ENCODE measurements at regions not wholly inside any gene's neighbourhood (a gene's known extent, or its start where the extent isn't known, plus 50 kb on each side); places are given as distances from the start of the nearest gene placed in this dataset.

DNA sequence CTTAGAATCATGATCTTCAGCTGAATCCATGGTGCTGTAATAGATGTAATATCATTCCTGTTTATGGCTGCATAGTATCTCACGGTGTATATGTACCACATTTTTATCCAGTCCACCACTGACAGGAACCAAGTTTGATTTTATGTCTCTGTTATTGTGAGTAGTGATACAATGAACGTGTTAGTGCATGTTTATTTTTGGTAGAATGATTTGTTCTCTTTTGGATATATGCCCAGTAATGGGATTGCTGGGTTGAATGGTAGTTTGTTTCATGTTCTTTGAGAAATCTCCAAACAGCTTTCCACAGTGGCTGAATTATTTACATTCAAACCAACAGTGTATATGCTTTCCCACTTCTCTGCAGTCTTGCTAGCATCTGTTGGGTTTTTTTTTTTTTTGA is 175.1 kb upstream of the CDH10 start:
- POLR2A ChIA-PET: no interaction called here

DNA sequence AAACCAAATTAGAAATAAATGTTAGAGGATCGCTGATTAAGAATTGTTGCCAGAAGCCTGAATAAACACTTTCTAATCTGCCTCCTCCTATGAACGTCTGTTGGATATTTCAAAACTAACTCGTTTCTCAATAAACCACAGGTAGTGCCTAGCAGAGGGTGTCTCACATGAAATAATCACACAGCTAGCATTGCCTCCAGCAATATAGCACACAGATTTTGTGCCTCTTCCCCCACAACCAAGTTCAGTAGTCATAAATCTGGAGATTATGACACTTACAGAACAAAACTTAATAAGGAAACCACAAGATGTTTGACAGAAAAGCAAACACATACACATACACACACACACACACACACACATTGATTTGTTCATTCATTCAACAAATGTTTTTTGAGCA is 173.2 kb upstream of the CDH10 start:
- CTCF ChIA-PET: no interaction called here
- POLR2A ChIA-PET: no interaction called here
- Mint-ChIP-seq H3K27ac (no peak overlapping the region), H3K36me3 (no peaks in the 10 kb centered on the region; the same call in none of the 2 replicates), H3K27me3 (ENCODE audit: low read depth) (no peaks in the 10 kb centered on the region), H3K4me3 (no peak overlapping the region), H3K9me3 (peaks cover 32% of the 10 kb centered on the region), H3K4me1 (no peaks in the 10 kb centered on the region)
- TF ChIP-seq RORB (CRISPR knock-in tag; IDR thresholded peaks at IDR 0.05): no peak
- TF ChIP-seq, protein P1, sequence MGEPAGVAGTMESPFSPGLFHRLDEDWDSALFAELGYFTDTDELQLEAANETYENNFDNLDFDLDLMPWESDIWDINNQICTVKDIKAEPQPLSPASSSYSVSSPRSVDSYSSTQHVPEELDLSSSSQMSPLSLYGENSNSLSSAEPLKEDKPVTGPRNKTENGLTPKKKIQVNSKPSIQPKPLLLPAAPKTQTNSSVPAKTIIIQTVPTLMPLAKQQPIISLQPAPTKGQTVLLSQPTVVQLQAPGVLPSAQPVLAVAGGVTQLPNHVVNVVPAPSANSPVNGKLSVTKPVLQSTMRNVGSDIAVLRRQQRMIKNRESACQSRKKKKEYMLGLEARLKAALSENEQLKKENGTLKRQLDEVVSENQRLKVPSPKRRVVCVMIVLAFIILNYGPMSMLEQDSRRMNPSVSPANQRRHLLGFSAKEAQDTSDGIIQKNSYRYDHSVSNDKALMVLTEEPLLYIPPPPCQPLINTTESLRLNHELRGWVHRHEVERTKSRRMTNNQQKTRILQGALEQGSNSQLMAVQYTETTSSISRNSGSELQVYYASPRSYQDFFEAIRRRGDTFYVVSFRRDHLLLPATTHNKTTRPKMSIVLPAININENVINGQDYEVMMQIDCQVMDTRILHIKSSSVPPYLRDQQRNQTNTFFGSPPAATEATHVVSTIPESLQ (CRISPR knock-in tag; IDR thresholded peaks at IDR 0.05): no peak
- TF ChIP-seq TCF7 (CRISPR knock-in tag; IDR thresholded peaks at IDR 0.05; ENCODE audit: low read depth): no peak
- DNase-seq (ENCODE audit: low spot score) (no peak), ATAC-seq (no peak)

More for the DNA sequence above, 175.1 kb upstream of the CDH10 start:
- H3K9me3 Mint-ChIP-seq: peaks cover 28% of the 10 kb centered on the region
- H3K36me3 Mint-ChIP-seq: no peaks in the 10 kb centered on the region; the same call in none of the 2 replicates
- ATAC-seq: no peak
- H3K27me3 Mint-ChIP-seq (ENCODE audit: low read depth): no peaks in the 10 kb centered on the region
- no peak overlapping the region for H3K4me3 Mint-ChIP-seq
- CTCF ChIA-PET: no interaction called here
- H3K27ac Mint-ChIP-seq: no peak overlapping the region
- TF ChIP-seq, protein P2, sequence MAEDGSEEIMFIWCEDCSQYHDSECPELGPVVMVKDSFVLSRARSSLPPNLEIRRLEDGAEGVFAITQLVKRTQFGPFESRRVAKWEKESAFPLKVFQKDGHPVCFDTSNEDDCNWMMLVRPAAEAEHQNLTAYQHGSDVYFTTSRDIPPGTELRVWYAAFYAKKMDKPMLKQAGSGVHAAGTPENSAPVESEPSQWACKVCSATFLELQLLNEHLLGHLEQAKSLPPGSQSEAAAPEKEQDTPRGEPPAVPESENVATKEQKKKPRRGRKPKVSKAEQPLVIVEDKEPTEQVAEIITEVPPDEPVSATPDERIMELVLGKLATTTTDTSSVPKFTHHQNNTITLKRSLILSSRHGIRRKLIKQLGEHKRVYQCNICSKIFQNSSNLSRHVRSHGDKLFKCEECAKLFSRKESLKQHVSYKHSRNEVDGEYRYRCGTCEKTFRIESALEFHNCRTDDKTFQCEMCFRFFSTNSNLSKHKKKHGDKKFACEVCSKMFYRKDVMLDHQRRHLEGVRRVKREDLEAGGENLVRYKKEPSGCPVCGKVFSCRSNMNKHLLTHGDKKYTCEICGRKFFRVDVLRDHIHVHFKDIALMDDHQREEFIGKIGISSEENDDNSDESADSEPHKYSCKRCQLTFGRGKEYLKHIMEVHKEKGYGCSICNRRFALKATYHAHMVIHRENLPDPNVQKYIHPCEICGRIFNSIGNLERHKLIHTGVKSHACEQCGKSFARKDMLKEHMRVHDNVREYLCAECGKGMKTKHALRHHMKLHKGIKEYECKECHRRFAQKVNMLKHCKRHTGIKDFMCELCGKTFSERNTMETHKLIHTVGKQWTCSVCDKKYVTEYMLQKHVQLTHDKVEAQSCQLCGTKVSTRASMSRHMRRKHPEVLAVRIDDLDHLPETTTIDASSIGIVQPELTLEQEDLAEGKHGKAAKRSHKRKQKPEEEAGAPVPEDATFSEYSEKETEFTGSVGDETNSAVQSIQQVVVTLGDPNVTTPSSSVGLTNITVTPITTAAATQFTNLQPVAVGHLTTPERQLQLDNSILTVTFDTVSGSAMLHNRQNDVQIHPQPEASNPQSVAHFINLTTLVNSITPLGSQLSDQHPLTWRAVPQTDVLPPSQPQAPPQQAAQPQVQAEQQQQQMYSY (CRISPR knock-in tag; IDR thresholded peaks at IDR 0.05): no peak
- TF ChIP-seq CBFB (CRISPR knock-in tag; IDR thresholded peaks at IDR 0.05; ENCODE audit: low read depth) (no peak), ETV6 (CRISPR knock-in tag; IDR thresholded peaks at IDR 0.05) (no peak), NFYB (CRISPR knock-in tag; conservative IDR thresholded peaks at IDR 0.05; ENCODE audit: low read depth) (no peak), RELA (CRISPR knock-in tag; IDR thresholded peaks at IDR 0.05; ENCODE audit: borderline replicate concordance) (no peak), TEAD4 (CRISPR knock-in tag; IDR thresholded peaks at IDR 0.05) (no peak), NR1H2 (CRISPR knock-in tag; IDR thresholded peaks at IDR 0.05) (no peak)
- TF ChIP-seq, protein P3, sequence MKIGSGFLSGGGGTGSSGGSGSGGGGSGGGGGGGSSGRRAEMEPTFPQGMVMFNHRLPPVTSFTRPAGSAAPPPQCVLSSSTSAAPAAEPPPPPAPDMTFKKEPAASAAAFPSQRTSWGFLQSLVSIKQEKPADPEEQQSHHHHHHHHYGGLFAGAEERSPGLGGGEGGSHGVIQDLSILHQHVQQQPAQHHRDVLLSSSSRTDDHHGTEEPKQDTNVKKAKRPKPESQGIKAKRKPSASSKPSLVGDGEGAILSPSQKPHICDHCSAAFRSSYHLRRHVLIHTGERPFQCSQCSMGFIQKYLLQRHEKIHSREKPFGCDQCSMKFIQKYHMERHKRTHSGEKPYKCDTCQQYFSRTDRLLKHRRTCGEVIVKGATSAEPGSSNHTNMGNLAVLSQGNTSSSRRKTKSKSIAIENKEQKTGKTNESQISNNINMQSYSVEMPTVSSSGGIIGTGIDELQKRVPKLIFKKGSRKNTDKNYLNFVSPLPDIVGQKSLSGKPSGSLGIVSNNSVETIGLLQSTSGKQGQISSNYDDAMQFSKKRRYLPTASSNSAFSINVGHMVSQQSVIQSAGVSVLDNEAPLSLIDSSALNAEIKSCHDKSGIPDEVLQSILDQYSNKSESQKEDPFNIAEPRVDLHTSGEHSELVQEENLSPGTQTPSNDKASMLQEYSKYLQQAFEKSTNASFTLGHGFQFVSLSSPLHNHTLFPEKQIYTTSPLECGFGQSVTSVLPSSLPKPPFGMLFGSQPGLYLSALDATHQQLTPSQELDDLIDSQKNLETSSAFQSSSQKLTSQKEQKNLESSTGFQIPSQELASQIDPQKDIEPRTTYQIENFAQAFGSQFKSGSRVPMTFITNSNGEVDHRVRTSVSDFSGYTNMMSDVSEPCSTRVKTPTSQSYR (CRISPR knock-in tag; IDR thresholded peaks at IDR 0.05): no peak
- TF ChIP-seq, protein P4, sequence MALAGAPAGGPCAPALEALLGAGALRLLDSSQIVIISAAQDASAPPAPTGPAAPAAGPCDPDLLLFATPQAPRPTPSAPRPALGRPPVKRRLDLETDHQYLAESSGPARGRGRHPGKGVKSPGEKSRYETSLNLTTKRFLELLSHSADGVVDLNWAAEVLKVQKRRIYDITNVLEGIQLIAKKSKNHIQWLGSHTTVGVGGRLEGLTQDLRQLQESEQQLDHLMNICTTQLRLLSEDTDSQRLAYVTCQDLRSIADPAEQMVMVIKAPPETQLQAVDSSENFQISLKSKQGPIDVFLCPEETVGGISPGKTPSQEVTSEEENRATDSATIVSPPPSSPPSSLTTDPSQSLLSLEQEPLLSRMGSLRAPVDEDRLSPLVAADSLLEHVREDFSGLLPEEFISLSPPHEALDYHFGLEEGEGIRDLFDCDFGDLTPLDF (CRISPR knock-in tag; IDR thresholded peaks at IDR 0.05): no peak
- TF ChIP-seq, protein P5, sequence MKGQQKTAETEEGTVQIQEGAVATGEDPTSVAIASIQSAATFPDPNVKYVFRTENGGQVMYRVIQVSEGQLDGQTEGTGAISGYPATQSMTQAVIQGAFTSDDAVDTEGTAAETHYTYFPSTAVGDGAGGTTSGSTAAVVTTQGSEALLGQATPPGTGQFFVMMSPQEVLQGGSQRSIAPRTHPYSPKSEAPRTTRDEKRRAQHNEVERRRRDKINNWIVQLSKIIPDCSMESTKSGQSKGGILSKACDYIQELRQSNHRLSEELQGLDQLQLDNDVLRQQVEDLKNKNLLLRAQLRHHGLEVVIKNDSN (CRISPR knock-in tag; IDR thresholded peaks at IDR 0.05): no peak
- H3K4me1 Mint-ChIP-seq: no peaks in the 10 kb centered on the region
- DNase-seq (ENCODE audit: low spot score): no peak

Measured in WTC11 (cell line).